ENCODE measurements at regions not wholly inside any gene's neighbourhood (a gene's known extent, or its start where the extent isn't known, plus 50 kb on each side); places are given as distances from the start of the nearest gene placed in this dataset.

DNA sequence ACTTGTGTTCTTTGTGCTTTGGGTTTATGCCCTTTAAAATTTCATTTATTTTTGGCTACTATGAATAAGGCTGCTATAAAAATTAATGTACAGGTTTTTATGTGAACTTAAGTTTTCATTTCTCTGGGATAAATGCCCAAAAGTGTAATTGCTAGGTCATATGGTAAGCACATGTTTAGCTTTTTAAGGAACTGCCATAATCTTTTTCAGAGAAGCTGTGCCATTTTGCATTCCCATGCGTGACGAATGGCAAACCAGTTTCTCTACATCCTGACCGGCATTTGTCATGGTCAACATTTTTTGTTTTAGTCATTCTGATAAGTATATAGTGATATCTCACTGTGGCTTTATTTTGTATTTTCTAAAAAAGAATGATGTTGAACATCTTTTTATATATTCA, 236.0 kb upstream of the SGK1 start:
- Histone ChIP-seq H3K27ac (ENCODE audit: insufficient read depth, low read depth, low read length) (no peak overlapping the region), H3K4me2 (ENCODE audit: insufficient read depth, low read length) (no peak overlapping the region), H3K79me2 (ENCODE audit: control insufficient read depth, insufficient read depth, low read length) (no peaks in the 10 kb centered on the region), H3K4me1 (ENCODE audit: control insufficient read depth, extremely low read depth, insufficient read depth, low read length) (peaks cover 27% of the 10 kb centered on the region), H3K9me1 (replicated peaks; ENCODE audit: control insufficient read depth, extremely low read depth, insufficient read depth, low read length) (no peaks in the 10 kb centered on the region), H3K9ac (replicated peaks; ENCODE audit: extremely low read depth, insufficient read depth, low read length) (no peak overlapping the region), H4K20me1 (replicated peaks; ENCODE audit: control insufficient read depth, extremely low read depth, insufficient read depth, low read length) (no peaks in the 10 kb centered on the region), H3K27me3 (ENCODE audit: control insufficient read depth in 2 of 2, insufficient read depth in 2 of 2, low read length in 2 of 2) (no peaks in the 10 kb centered on the region), H3K4me3 (replicated peaks in 1 of 3; ENCODE audit: insufficient read depth in 1 of 3, low read depth in 1 of 3, low read length in 3 of 3) (no peak overlapping the region), H2AFZ (ENCODE audit: low read depth, low read length) (no peak overlapping the region), H3K9me3 (replicated peaks; ENCODE audit: control insufficient read depth, insufficient read depth, low read length) (no peaks in the 10 kb centered on the region), H3K36me3 (ENCODE audit: control insufficient read depth in 2 of 2, extremely low read depth in 1 of 2, insufficient read depth in 2 of 2, low read length in 2 of 2) (no peaks in the 10 kb centered on the region)
- FAIRE-seq (no peak), DNase-seq (ENCODE audit: low read depth, low spot score) (no peak)
- ChIA-PET POLR2A (no interaction called here), CTCF (no interaction called here)
- dilution Hi-C loops (cut with MboI; ENCODE audit: extremely low pct_ligation_motif_present, low sequenced_read_pairs) = no loop called here
- TF ChIP-seq EZH2 (IDR thresholded peaks at IDR 0.05; ENCODE audit: borderline replicate concordance, low read depth, low read length, severe bottlenecking) (no peak), POLR2AphosphoS5 (IDR thresholded peaks at IDR 0.05; ENCODE audit: insufficient read depth, low read depth, low read length) (no peak), JUN (IDR thresholded peaks at IDR 0.05; ENCODE audit: borderline replicate concordance, insufficient read depth, insufficient read length, low read depth) (no peak), CTCF (IDR thresholded peaks at IDR 0.05; ENCODE audit: extremely low read depth in 1 of 2, insufficient read depth in 1 of 2, low read depth in 1 of 2, low read length in 2 of 2) (no peak), POLR2A (IDR thresholded peaks at IDR 0.05; ENCODE audit: low read depth, low read length) (no peak), GATA2 (IDR thresholded peaks at IDR 0.05; ENCODE audit: insufficient read depth, insufficient read length, low read depth, low read length) (no peak), MYC (IDR thresholded peaks at IDR 0.05; ENCODE audit: low read depth, low read length) (no peak), FOS (IDR thresholded peaks at IDR 0.05; ENCODE audit: borderline replicate concordance, insufficient read depth, low read length) (no peak)
- TF ChIP-seq, protein P1, sequence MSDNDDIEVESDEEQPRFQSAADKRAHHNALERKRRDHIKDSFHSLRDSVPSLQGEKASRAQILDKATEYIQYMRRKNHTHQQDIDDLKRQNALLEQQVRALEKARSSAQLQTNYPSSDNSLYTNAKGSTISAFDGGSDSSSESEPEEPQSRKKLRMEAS (IDR thresholded peaks at IDR 0.05; ENCODE audit: insufficient read depth, insufficient read length) = no peak
- no TSS peak for BruUV-seq (replicated peaks)
- intact Hi-C loops (cut with micrococcal nuclease) = loop anchor here (10.0 kb wide), 1 partner anchor 271 kb away; no protein-coding TSS in a partner anchor

All from endothelial cell of umbilical vein (primary cell).